SJSA1 (cell line): ENCODE measurements at regions not wholly inside any gene's neighbourhood (a gene's known extent, or its start where the extent isn't known, plus 50 kb on each side); places are given as distances from the start of the nearest gene placed in this dataset.

Source experiments
- DNase-seq, 2 experiments: peaks; one replicate each; pipeline ENCODE4 v3.0.0-alpha.2; 2015 to 2020; ENCODE audit warnings: low spot score in 2 of 2, low read depth in 1 of 2
- H3K27ac ChIP-seq: fragments of 250-450 bp; sonication (Bioruptor Pico); 2 replicates; pipeline ENCODE4 v1.5.1; 2020; ENCODE audit warnings: mild to moderate bottlenecking, moderate library complexity
- H3K27me3 ChIP-seq: fragments of 250-450 bp; sonication (Bioruptor Pico); replicated peaks from 2 replicates; pipeline ENCODE4 v1.5.1; 2020; ENCODE audit warnings: mild to moderate bottlenecking, moderate library complexity
- H3K36me3 ChIP-seq: fragments of 250-450 bp; sonication (Bioruptor Pico); 2 replicates; pipeline ENCODE4 v1.5.1; 2020; ENCODE audit warnings: mild to moderate bottlenecking
- H3K4me1 ChIP-seq: fragments of 250-450 bp; sonication (Bioruptor Pico); replicated peaks from 2 replicates; pipeline ENCODE4 v1.6.1; 2021; ENCODE audit warnings: mild to moderate bottlenecking
- H3K4me3 ChIP-seq: fragments of 250-450 bp; sonication (Bioruptor Pico); 2 replicates; pipeline ENCODE4 v1.5.1; 2020; ENCODE audit warnings: mild to moderate bottlenecking
- H3K9me3 ChIP-seq: fragments of 250-450 bp; sonication (Bioruptor Pico); replicated peaks from 2 replicates; pipeline ENCODE4 v1.5.1; 2020; ENCODE audit warnings: mild to moderate bottlenecking

- Histone ChIP-seq H3K36me3 (no peaks in the 10 kb centered on the region), H3K27me3 (no peaks in the 10 kb centered on the region)
- DNase-seq = no peak
Measured at GRCh38 chr13:65656740-65657329, 1573.3 kb downstream of the PCDH9 start.

GRCh38 chr13:65653613-65654012 lies 1576.5 kb downstream of the PCDH9 start:
- no peak for DNase-seq
- H3K9me3 ChIP-seq = no peaks in the 10 kb centered on the region
- no peaks in the 10 kb centered on the region for H3K27me3 ChIP-seq
- H3K4me3 ChIP-seq = no peak overlapping the region
- H3K4me1 ChIP-seq = no peaks in the 10 kb centered on the region
- no peak overlapping the region for H3K27ac ChIP-seq
- no peaks in the 10 kb centered on the region for H3K36me3 ChIP-seq

More at GRCh38 chr13:65656740-65657329, 1573.3 kb downstream of the PCDH9 start:
- no peaks in the 10 kb centered on the region for H3K9me3 ChIP-seq
- H3K27ac ChIP-seq = no peak overlapping the region
- H3K4me1 ChIP-seq = no peaks in the 10 kb centered on the region
- H3K4me3 ChIP-seq = no peak overlapping the region

GRCh38 chr13:65650321-65650720 lies 1579.8 kb downstream of the PCDH9 start:
- Histone ChIP-seq H3K4me3 (no peak overlapping the region), H3K36me3 (no peaks in the 10 kb centered on the region), H3K9me3 (no peaks in the 10 kb centered on the region), H3K27me3 (no peaks in the 10 kb centered on the region), H3K4me1 (no peaks in the 10 kb centered on the region), H3K27ac (no peak overlapping the region)
- no peak for DNase-seq

GRCh38 chr13:65642996-65643395 lies 1587.1 kb downstream of the PCDH9 start:
- Histone ChIP-seq H3K4me1 (no peaks in the 10 kb centered on the region), H3K4me3 (no peak overlapping the region), H3K27me3 (no peaks in the 10 kb centered on the region), H3K27ac (no peak overlapping the region), H3K9me3 (no peaks in the 10 kb centered on the region), H3K36me3 (no peaks in the 10 kb centered on the region)
- DNase-seq = no peak

- DNase-seq = no peak
- no peak overlapping the region for H3K4me3 ChIP-seq
Measured at GRCh38 chr13:65642301-65642700, 1587.8 kb downstream of the PCDH9 start.

GRCh38 chr13:65638572-65639168 lies 1591.5 kb downstream of the PCDH9 start:
- Histone ChIP-seq H3K36me3 (no peaks in the 10 kb centered on the region), H3K27ac (no peak overlapping the region), H3K9me3 (no peaks in the 10 kb centered on the region), H3K27me3 (no peaks in the 10 kb centered on the region), H3K4me1 (no peaks in the 10 kb centered on the region), H3K4me3 (no peak overlapping the region)
- peak in 1 of 2 experiments; percentile 16 for DNase-seq

More at GRCh38 chr13:65642301-65642700, 1587.8 kb downstream of the PCDH9 start:
- Histone ChIP-seq H3K27ac (no peak overlapping the region), H3K27me3 (no peaks in the 10 kb centered on the region), H3K9me3 (no peaks in the 10 kb centered on the region), H3K36me3 (no peaks in the 10 kb centered on the region), H3K4me1 (no peaks in the 10 kb centered on the region)

GRCh38 chr13:65633806-65634205 lies 1596.3 kb downstream of the PCDH9 start:
- Histone ChIP-seq H3K4me1 (no peaks in the 10 kb centered on the region), H3K9me3 (no peaks in the 10 kb centered on the region), H3K27me3 (no peaks in the 10 kb centered on the region), H3K27ac (no peak overlapping the region), H3K4me3 (no peak overlapping the region), H3K36me3 (no peaks in the 10 kb centered on the region)
- no peak for DNase-seq

- Histone ChIP-seq H3K27ac (no peak overlapping the region), H3K4me3 (no peak overlapping the region), H3K9me3 (no peaks in the 10 kb centered on the region), H3K27me3 (no peaks in the 10 kb centered on the region), H3K36me3 (no peaks in the 10 kb centered on the region), H3K4me1 (no peaks in the 10 kb centered on the region)
- no peak for DNase-seq
Measured at GRCh38 chr13:65631078-65631477, 1599.1 kb downstream of the PCDH9 start.

- no peaks in the 10 kb centered on the region for H3K27me3 ChIP-seq
- no peaks in the 10 kb centered on the region for H3K36me3 ChIP-seq
- H3K4me1 ChIP-seq = no peaks in the 10 kb centered on the region
- H3K9me3 ChIP-seq = no peaks in the 10 kb centered on the region
- H3K27ac ChIP-seq = no peak overlapping the region
- no peak for DNase-seq
- H3K4me3 ChIP-seq = no peak overlapping the region
Measured at GRCh38 chr13:65629926-65630325, 1600.2 kb downstream of the PCDH9 start.

- no peak for DNase-seq
- Histone ChIP-seq H3K4me3 (no peak overlapping the region), H3K27ac (no peak overlapping the region), H3K9me3 (no peaks in the 10 kb centered on the region), H3K36me3 (no peaks in the 10 kb centered on the region), H3K4me1 (no peaks in the 10 kb centered on the region), H3K27me3 (no peaks in the 10 kb centered on the region)
Measured at GRCh38 chr13:65623148-65623547, 1607.0 kb downstream of the PCDH9 start.

- Histone ChIP-seq H3K27me3 (no peaks in the 10 kb centered on the region), H3K4me3 (no peak overlapping the region)
Measured at GRCh38 chr13:65615506-65615905, 1614.6 kb downstream of the PCDH9 start.

GRCh38 chr13:65613004-65613403 lies 1617.1 kb downstream of the PCDH9 start:
- H3K9me3 ChIP-seq = no peaks in the 10 kb centered on the region
- DNase-seq = no peak

More at GRCh38 chr13:65615506-65615905, 1614.6 kb downstream of the PCDH9 start:
- Histone ChIP-seq H3K4me1 (no peaks in the 10 kb centered on the region), H3K36me3 (no peaks in the 10 kb centered on the region), H3K9me3 (no peaks in the 10 kb centered on the region), H3K27ac (no peak overlapping the region)
- DNase-seq = no peak

GRCh38 chr13:65609350-65609749 lies 1620.8 kb downstream of the PCDH9 start:
- H3K27me3 ChIP-seq = no peaks in the 10 kb centered on the region
- H3K4me1 ChIP-seq = no peaks in the 10 kb centered on the region
- H3K27ac ChIP-seq = no peak overlapping the region
- no peak overlapping the region for H3K4me3 ChIP-seq
- DNase-seq = no peak
- H3K9me3 ChIP-seq = no peaks in the 10 kb centered on the region
- no peaks in the 10 kb centered on the region for H3K36me3 ChIP-seq

More at GRCh38 chr13:65613004-65613403, 1617.1 kb downstream of the PCDH9 start:
- Histone ChIP-seq H3K27me3 (no peaks in the 10 kb centered on the region), H3K27ac (no peak overlapping the region), H3K4me1 (no peaks in the 10 kb centered on the region), H3K36me3 (no peaks in the 10 kb centered on the region), H3K4me3 (no peak overlapping the region)

- Histone ChIP-seq H3K27me3 (no peaks in the 10 kb centered on the region), H3K4me1 (no peaks in the 10 kb centered on the region), H3K9me3 (no peaks in the 10 kb centered on the region), H3K27ac (no peak overlapping the region), H3K4me3 (no peak overlapping the region), H3K36me3 (no peaks in the 10 kb centered on the region)
- no peak for DNase-seq
Measured at GRCh38 chr13:65606622-65607021, 1623.5 kb downstream of the PCDH9 start.

GRCh38 chr13:65605396-65605795 lies 1624.7 kb downstream of the PCDH9 start:
- H3K36me3 ChIP-seq = no peaks in the 10 kb centered on the region
- no peak for DNase-seq
- H3K4me3 ChIP-seq = no peak overlapping the region
- H3K27me3 ChIP-seq = no peaks in the 10 kb centered on the region
- H3K4me1 ChIP-seq = peaks cover 6% of the 10 kb centered on the region; the same call in 1 of the 2 replicates
- no peaks in the 10 kb centered on the region for H3K9me3 ChIP-seq
- H3K27ac ChIP-seq = no peak overlapping the region
